OCI-LY7 (cell line): ENCODE measurements at regions not wholly inside any gene's neighbourhood (a gene's known extent, or its start where the extent isn't known, plus 50 kb on each side); places are given as distances from the start of the nearest gene placed in this dataset.

Experiments
- BruUV-seq: library from RNA; stranded (reverse); fragments of 400-500 nt; replicated peaks from 2 replicates; lab custom pipeline; 2021; lab: Mats Ljungman, UMichigan
- CTCF ChIA-PET: fragments of 300-600 bp; sonication (Branson Sonifier 250); formaldehyde crosslinking; loops from one replicate; lab custom pipeline; 2022; ENCODE audit warnings: antibody characterized with exemption; ENCODE audit not compliant: unreplicated experiment; lab: Charles Lee
- POLR2A ChIA-PET: fragments of 300-600 bp; sonication (Branson Sonifier 250); formaldehyde crosslinking; loops from one replicate; lab custom pipeline; 2022; ENCODE audit warnings: antibody characterized with exemption; lab: Charles Lee
- DNase-seq: peaks from one replicate; pipeline ENCODE4 v3.0.0-alpha.2; 2015; ENCODE audit warnings: low spot score
- H2AFZ ChIP-seq: fragments of 200-600 bp; sonication (generic), shearing (Covaris generic); 2 replicates; pipeline ENCODE4 v1.6.1; 2014; ENCODE audit warnings: mild to moderate bottlenecking, antibody characterized with exemption, low read length, moderate library complexity
- H3K27ac ChIP-seq: fragments of 200-600 bp; sonication (generic); 2 replicates; pipeline ENCODE4 v1.5.1; 2014; ENCODE audit warnings: mixed run types, low read depth, mild to moderate bottlenecking, moderate library complexity, low read length, inconsistent platforms; ENCODE audit not compliant: poor library complexity, severe bottlenecking
- H3K36me3 ChIP-seq: fragments of 200-600 bp; sonication (generic); 2 replicates; pipeline ENCODE4 v1.6.1; 2014; ENCODE audit warnings: mild to moderate bottlenecking, antibody characterized with exemption, low read length, moderate library complexity, mixed read lengths; ENCODE audit not compliant: insufficient read depth
- H3K4me1 ChIP-seq: fragments of 200-600 bp; sonication (generic); 2 replicates; pipeline ENCODE4 v1.5.1; 2014; ENCODE audit warnings: mild to moderate bottlenecking, low read length; ENCODE audit not compliant: insufficient read depth, poor library complexity, severe bottlenecking
- H3K4me2 ChIP-seq: fragments of 200-600 bp; sonication (generic); 2 replicates; pipeline ENCODE4 v1.6.1; 2014; ENCODE audit warnings: mild to moderate bottlenecking, low read length
- H3K4me3 ChIP-seq: fragments of 200-600 bp; sonication (generic); 2 replicates; pipeline ENCODE4 v1.5.1; 2014; ENCODE audit warnings: mild to moderate bottlenecking, low read depth, low read length; ENCODE audit not compliant: poor library complexity, severe bottlenecking
- H3K79me2 ChIP-seq: fragments of 200-600 bp; sonication (generic); 2 replicates; pipeline ENCODE4 v1.6.1; 2016; ENCODE audit warnings: low read depth, mild to moderate bottlenecking, low read length, moderate library complexity, mixed read lengths; ENCODE audit not compliant: insufficient read depth
- H3K9me2 ChIP-seq: fragments of 200-600 bp; sonication (generic); 2 replicates; pipeline ENCODE4 v1.6.1; 2016; ENCODE audit warnings: mild to moderate bottlenecking, low read length, mixed read lengths; ENCODE audit not compliant: insufficient read depth
- H3K9me3 ChIP-seq: fragments of 200-600 bp; sonication (generic); 2 replicates; pipeline ENCODE4 v1.6.1; 2014; ENCODE audit warnings: mild to moderate bottlenecking, mixed run types, low read length, mixed read lengths
- H4K20me1 ChIP-seq: fragments of 200-600 bp; sonication (generic); 2 replicates; pipeline ENCODE4 v1.6.1; 2014; ENCODE audit warnings: mild to moderate bottlenecking, antibody characterized with exemption, low read length, moderate library complexity, mixed read lengths; ENCODE audit not compliant: insufficient read depth
- EZH2phosphoT487 ChIP-seq: fragments of 200-600 bp; sonication (generic); IDR thresholded peaks from 2 replicates; pipeline ENCODE4 v1.6.1; 2018; ENCODE audit warnings: low read depth, borderline replicate concordance, mild to moderate bottlenecking, mixed run types, antibody characterized with exemption, low read length, moderate library complexity, mixed read lengths
- intact Hi-C: fragments of 100-400 bp; cut with micrococcal nuclease; formaldehyde crosslinking; loops from one replicate; pipeline ENCODE4 v1.10.0; 2022; ENCODE audit not compliant: unreplicated experiment
- TF ChIP-seq, protein P1 (sequence below): fragments of 200-600 bp; sonication (generic); conservative IDR thresholded peaks from 2 replicates; pipeline ENCODE4 v1.5.1; 2014; ENCODE audit warnings: mild to moderate bottlenecking, antibody characterized with exemption, low read length, moderate library complexity, mixed read lengths

DNA sequence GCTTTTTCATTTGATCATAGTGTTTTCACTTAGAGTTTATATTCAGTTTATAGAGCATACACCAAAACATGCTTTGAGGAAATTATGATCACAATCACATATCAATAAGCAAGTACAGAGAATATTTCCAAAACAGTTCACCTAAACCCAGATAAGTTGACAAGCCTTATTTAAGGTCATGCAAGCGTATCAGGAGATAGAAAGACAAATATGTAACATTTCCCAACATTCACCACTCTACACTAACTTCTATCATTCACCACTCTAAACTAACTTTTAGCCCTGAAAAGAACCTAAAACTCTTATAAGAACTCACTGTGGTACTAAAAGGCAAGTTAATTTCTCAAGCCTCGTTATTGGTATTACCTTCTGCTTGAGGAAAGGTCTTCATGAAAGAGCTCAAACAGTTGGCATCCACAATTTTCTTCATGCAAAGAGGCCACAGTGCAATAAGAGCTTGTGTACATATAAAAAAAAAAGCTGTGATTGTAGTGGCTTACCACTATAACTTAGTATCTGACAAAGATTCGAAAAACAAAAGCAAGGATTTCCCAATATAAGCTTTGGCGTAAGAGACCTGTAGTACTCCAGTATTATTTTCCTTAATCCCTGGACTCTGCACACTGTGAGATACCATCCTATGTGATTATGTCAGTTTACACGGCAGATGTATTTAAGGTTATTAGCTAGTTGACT, 903.3 kb downstream of the STIM2 start:
- no peak overlapping the region for H2AFZ ChIP-seq
- H3K4me2 ChIP-seq: no peak overlapping the region
- H3K79me2 ChIP-seq: no peaks in the 10 kb centered on the region
- CTCF ChIA-PET: no interaction called here
- TF ChIP-seq, protein P1, sequence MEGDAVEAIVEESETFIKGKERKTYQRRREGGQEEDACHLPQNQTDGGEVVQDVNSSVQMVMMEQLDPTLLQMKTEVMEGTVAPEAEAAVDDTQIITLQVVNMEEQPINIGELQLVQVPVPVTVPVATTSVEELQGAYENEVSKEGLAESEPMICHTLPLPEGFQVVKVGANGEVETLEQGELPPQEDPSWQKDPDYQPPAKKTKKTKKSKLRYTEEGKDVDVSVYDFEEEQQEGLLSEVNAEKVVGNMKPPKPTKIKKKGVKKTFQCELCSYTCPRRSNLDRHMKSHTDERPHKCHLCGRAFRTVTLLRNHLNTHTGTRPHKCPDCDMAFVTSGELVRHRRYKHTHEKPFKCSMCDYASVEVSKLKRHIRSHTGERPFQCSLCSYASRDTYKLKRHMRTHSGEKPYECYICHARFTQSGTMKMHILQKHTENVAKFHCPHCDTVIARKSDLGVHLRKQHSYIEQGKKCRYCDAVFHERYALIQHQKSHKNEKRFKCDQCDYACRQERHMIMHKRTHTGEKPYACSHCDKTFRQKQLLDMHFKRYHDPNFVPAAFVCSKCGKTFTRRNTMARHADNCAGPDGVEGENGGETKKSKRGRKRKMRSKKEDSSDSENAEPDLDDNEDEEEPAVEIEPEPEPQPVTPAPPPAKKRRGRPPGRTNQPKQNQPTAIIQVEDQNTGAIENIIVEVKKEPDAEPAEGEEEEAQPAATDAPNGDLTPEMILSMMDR: no peak
- no peak for TF ChIP-seq EZH2phosphoT487
- no TSS peak for BruUV-seq
- no peaks in the 10 kb centered on the region for H3K4me1 ChIP-seq
- no peak overlapping the region for H3K27ac ChIP-seq
- H3K36me3 ChIP-seq: no peaks in the 10 kb centered on the region
- intact Hi-C loops: no loop called here
- no peaks in the 10 kb centered on the region for H4K20me1 ChIP-seq
- H3K4me3 ChIP-seq: no peak overlapping the region
- H3K9me2 ChIP-seq: no peaks in the 10 kb centered on the region
- POLR2A ChIA-PET: interaction anchor here (0.6 to 1.2 kb wide), 2 partner anchors 34 to 92 kb away, joined by 3 read pairs; no protein-coding TSS in a partner anchor
- H3K9me3 ChIP-seq: no peaks in the 10 kb centered on the region
- DNase-seq: no peak

DNA sequence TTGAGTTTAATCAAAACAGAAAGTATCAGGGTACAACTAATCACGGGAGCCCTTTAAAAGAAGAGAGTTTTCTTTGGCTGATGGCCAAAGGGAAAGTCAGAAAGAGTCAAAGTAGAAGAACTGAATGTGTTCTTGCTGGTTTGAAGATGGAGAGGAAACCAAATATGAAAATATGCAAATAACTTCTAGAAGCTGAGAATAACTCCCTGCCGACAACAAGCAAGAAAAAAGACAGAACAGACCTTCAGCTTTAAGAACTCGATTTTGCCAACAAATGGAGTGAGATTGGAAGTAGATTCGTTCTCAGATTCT, 903.8 kb downstream of the STIM2 start:
- no TSS peak for BruUV-seq
- DNase-seq: no peak
- POLR2A ChIA-PET: interaction anchor here (0.7 to 1.2 kb wide), 3 partner anchors 8 to 84 kb away, joined by 3 read pairs; no protein-coding TSS in a partner anchor
- CTCF ChIA-PET: no interaction called here
- no peaks in the 10 kb centered on the region for H3K36me3 ChIP-seq
- intact Hi-C loops: no loop called here
- no peaks in the 10 kb centered on the region for H4K20me1 ChIP-seq
- no peaks in the 10 kb centered on the region for H3K4me1 ChIP-seq
- H3K27ac ChIP-seq: no peak overlapping the region
- no peak overlapping the region for H2AFZ ChIP-seq
- no peak overlapping the region for H3K4me2 ChIP-seq
- no peak overlapping the region for H3K4me3 ChIP-seq
- H3K9me2 ChIP-seq: no peaks in the 10 kb centered on the region
- TF ChIP-seq, protein P1: no peak
- TF ChIP-seq EZH2phosphoT487: no peak
- no peaks in the 10 kb centered on the region for H3K9me3 ChIP-seq
- no peaks in the 10 kb centered on the region for H3K79me2 ChIP-seq

DNA sequence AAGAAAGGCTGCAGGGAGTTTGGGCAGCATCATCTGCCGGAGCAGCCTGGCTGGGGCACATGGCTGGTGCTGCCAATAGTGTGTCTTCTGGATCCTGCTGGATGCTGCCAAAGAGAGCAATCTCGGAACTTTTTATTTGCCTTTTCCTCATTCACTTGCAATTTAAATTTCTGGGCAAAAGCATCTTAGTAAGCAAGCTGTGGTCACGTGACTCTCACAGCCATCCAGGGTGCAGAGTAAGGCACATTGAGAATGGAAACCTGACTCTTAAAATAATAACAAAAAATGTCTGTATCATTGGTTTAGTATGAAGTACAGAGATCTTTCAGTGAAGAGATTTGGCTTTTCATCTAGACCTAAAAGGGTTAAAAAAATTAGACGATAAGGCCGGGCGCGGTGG, 910.3 kb downstream of the STIM2 start:
- H2AFZ ChIP-seq: no peak overlapping the region
- DNase-seq: no peak
- no peak overlapping the region for H3K27ac ChIP-seq
- no peaks in the 10 kb centered on the region for H3K9me2 ChIP-seq
- intact Hi-C loops: no loop called here
- no peak overlapping the region for H3K4me2 ChIP-seq
- BruUV-seq: no TSS peak
- H4K20me1 ChIP-seq: no peaks in the 10 kb centered on the region
- no peaks in the 10 kb centered on the region for H3K36me3 ChIP-seq
- CTCF ChIA-PET: no interaction called here
- no peaks in the 10 kb centered on the region for H3K79me2 ChIP-seq
- H3K4me3 ChIP-seq: no peak overlapping the region
- POLR2A ChIA-PET: no interaction called here
- H3K4me1 ChIP-seq: no peaks in the 10 kb centered on the region
- H3K9me3 ChIP-seq: no peaks in the 10 kb centered on the region
- TF ChIP-seq, protein P1: no peak
- TF ChIP-seq EZH2phosphoT487: no peak
